ENCODE measurements at regions not wholly inside any gene's neighbourhood (a gene's known extent, or its start where the extent isn't known, plus 50 kb on each side); places are given as distances from the start of the nearest gene placed in this dataset.

DNA sequence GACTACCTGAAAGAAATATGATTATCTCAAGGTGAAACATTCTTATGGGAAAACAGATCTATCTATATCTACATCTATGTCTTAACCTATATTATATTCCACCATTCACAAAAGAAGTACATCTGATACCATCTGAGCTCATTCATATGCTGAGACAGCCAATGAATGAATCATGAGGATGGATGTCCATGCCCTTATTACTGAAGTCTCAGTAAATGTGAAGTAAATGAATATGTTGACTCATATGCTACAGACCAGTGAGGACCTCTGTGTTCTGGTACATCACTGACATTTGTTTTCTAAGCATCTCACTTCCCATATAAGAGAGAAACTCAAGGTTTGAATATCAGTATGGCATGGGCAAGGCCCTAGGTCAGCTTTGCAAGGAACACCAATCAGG lies 311.2 kb upstream of the TMC3 start:
- DNase-seq = no peak
- intact Hi-C loops (cut with DNase I) = no loop called here

DNA sequence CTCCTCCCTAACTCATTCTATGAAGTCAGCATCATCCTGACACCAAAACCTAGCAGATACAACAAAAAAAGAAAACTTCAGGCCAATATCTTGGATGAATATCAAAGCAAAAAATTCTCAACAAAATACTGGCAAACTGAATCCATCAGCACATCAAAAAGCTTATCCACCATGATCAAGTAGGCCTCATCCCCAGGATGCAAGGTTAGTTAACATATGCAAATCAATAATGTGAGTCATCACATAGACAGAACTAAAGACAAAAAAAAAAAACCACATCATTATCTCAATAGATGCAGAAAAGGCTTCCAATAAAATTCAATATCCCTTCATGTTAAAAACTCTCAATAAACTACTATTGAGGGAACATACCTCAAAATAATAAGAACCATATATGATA lies 306.8 kb upstream of the TMC3 start:
- H3K9me3 ChIP-seq = peaks cover 0 to 15% (median 2%) of the 10 kb centered on the region in 3 donors
- no peaks in the 10 kb centered on the region for H3K27me3 ChIP-seq
- intact Hi-C loops (cut with DNase I) = no loop called here
- TF ChIP-seq, protein P1, sequence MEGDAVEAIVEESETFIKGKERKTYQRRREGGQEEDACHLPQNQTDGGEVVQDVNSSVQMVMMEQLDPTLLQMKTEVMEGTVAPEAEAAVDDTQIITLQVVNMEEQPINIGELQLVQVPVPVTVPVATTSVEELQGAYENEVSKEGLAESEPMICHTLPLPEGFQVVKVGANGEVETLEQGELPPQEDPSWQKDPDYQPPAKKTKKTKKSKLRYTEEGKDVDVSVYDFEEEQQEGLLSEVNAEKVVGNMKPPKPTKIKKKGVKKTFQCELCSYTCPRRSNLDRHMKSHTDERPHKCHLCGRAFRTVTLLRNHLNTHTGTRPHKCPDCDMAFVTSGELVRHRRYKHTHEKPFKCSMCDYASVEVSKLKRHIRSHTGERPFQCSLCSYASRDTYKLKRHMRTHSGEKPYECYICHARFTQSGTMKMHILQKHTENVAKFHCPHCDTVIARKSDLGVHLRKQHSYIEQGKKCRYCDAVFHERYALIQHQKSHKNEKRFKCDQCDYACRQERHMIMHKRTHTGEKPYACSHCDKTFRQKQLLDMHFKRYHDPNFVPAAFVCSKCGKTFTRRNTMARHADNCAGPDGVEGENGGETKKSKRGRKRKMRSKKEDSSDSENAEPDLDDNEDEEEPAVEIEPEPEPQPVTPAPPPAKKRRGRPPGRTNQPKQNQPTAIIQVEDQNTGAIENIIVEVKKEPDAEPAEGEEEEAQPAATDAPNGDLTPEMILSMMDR (IDR thresholded peaks at IDR 0.05) = no peak
- no peak for TF ChIP-seq POLR2A (IDR thresholded peaks at IDR 0.05)
- H3K27ac ChIP-seq = no peak overlapping the region
- DNase-seq = no peak
- no peak overlapping the region for H3K4me3 ChIP-seq
- H3K4me1 ChIP-seq = no peaks in the 10 kb centered on the region
- no peaks in the 10 kb centered on the region for H3K36me3 ChIP-seq (replicated peaks in 1 of 2; ENCODE audit: insufficient read depth in 1 of 2, low read depth in 2 of 2)
- no peak for ATAC-seq

More for the DNA sequence above, 311.2 kb upstream of the TMC3 start:
- Histone ChIP-seq H3K9me3 (peaks cover 0 to 17% (median 0%) of the 10 kb centered on the region in 3 donors), H3K27me3 (no peaks in the 10 kb centered on the region), H3K4me3 (no peak overlapping the region), H3K27ac (no peak overlapping the region), H3K36me3 (replicated peaks in 1 of 2; ENCODE audit: insufficient read depth in 1 of 2, low read depth in 2 of 2) (no peaks in the 10 kb centered on the region), H3K4me1 (no peaks in the 10 kb centered on the region)
- no peak for ATAC-seq
- TF ChIP-seq POLR2A (IDR thresholded peaks at IDR 0.05) = no peak
- TF ChIP-seq, protein P1 (IDR thresholded peaks at IDR 0.05) = no peak

DNA sequence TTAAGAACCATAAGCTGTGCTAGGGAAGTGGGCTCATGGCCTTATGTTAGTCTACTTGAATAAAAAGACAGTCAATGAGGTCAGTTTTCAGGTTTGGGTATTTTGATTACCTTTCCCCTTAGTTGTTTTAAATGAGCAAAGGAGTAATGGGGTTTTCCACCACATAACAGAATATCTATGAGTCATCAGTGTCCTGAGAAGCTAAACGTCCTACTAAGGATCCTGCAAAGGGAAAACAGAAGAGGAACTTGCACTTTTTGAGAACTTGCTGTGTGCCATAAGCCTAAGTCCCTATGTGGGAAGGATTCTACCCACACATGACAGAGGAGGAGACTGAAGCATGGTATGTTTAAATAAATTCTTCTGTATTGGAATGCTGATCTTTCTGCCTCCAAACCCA lies 292.8 kb upstream of the TMC3 start:
- H3K4me1 ChIP-seq = no peaks in the 10 kb centered on the region
- DNase-seq (no peak), ATAC-seq (no peak)
- TF ChIP-seq, protein P1 (IDR thresholded peaks at IDR 0.05) = no peak
- TF ChIP-seq POLR2A (IDR thresholded peaks at IDR 0.05) = no peak
- WGBS, 2 donors = 10 to 24% methylated on average over 1 of the region's 1 CpG
- no peaks in the 10 kb centered on the region for H3K36me3 ChIP-seq (replicated peaks in 1 of 2; ENCODE audit: insufficient read depth in 1 of 2, low read depth in 2 of 2)
- no peak overlapping the region for H3K27ac ChIP-seq
- intact Hi-C loops (cut with DNase I) = no loop called here
- H3K27me3 ChIP-seq = no peaks in the 10 kb centered on the region
- H3K4me3 ChIP-seq = no peak overlapping the region
- no peaks in the 10 kb centered on the region for H3K9me3 ChIP-seq

DNA sequence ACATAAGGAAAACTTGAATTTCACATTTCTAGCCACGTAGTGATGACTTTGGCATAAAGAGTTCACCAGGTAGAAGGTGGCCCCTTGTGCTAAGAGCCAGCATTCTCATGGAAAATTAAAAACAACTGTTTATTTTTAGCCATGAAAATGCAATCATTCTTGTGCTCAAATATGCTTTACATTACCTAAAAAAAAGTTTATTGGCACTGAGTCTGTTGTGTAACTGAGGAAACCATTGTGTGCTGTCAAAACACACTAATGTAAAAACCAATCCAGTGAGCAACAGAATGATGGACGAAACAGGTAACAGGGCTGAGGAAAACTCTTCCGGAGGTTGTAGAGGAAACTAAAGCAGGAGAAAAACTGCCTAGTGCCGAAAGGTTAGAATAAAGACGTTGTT lies 287.0 kb upstream of the TMC3 start:
- 68 to 82% methylated on average over 5 of the region's 5 CpGs for WGBS, 2 donors
- ATAC-seq (no peak), DNase-seq (no peak)
- Histone ChIP-seq H3K27ac (no peak overlapping the region), H3K36me3 (replicated peaks in 1 of 2; ENCODE audit: insufficient read depth in 1 of 2, low read depth in 2 of 2) (no peaks in the 10 kb centered on the region), H3K9me3 (no peaks in the 10 kb centered on the region), H3K4me3 (no peak overlapping the region), H3K4me1 (no peaks in the 10 kb centered on the region), H3K27me3 (no peaks in the 10 kb centered on the region)
- TF ChIP-seq, protein P1 (IDR thresholded peaks at IDR 0.05) = no peak
- TF ChIP-seq POLR2A (IDR thresholded peaks at IDR 0.05) = no peak
- intact Hi-C loops (cut with DNase I) = no loop called here

DNA sequence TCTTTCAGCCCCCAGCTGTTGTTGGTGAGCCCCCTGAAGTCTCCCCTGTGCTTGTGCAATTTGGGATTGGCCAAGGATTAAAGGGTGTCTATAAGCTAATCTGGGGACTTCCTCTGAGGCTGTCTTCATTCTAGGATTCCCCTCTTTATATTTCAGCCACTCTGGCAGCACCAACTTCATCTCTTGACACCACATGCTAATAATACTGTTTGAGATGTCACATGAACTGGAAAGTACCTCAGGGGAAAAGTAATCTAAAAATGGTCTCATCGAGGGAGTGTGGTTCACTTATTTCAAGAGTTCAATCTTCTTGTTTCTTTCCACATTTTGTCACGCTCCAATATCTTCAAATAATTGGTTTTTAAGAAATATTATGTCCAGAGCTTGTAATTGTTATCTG lies 279.2 kb upstream of the TMC3 start:
- WGBS, 2 donors = 81% methylated on average over 2 of the region's 2 CpGs
- Histone ChIP-seq H3K27me3 (no peaks in the 10 kb centered on the region), H3K4me1 (no peaks in the 10 kb centered on the region), H3K9me3 (no peaks in the 10 kb centered on the region), H3K36me3 (replicated peaks in 1 of 2; ENCODE audit: insufficient read depth in 1 of 2, low read depth in 2 of 2) (no peaks in the 10 kb centered on the region), H3K27ac (no peak overlapping the region), H3K4me3 (no peak overlapping the region)
- ATAC-seq = no peak
- TF ChIP-seq, protein P1 (IDR thresholded peaks at IDR 0.05) = no peak
- TF ChIP-seq POLR2A (IDR thresholded peaks at IDR 0.05) = no peak
- intact Hi-C loops (cut with DNase I) = no loop called here
- DNase-seq = no peak
